Tibial artery (tissue), 4 donors: ENCODE measurements at regions not wholly inside any gene's neighbourhood (a gene's known extent, or its start where the extent isn't known, plus 50 kb on each side); places are given as distances from the start of the nearest gene placed in this dataset.

Source experiments
- DNase-seq, 2 donors: peaks; one replicate each; pipeline ENCODE4 v3.0.0-alpha.2; 2019
- H3K27ac ChIP-seq, 2 donors: fragments of 200-600 bp; sonication (generic) in 1 of 2; 1 replicate in 1 of 2; 2 replicates in 1 of 2; pipeline ENCODE4 v1.5.1; 2018 to 2019; ENCODE audit warnings: mild to moderate bottlenecking in 1 of 2
- H3K27me3 ChIP-seq, 2 donors: fragments of 200-600 bp; sonication (generic) in 1 of 2; one replicate each; pipeline versions ENCODE4 v1.5.1 to v1.6.0; 2016 to 2019
- H3K36me3 ChIP-seq, 3 donors: fragments of 200-600 bp; sonication (generic) in 2 of 3; one replicate each; pipeline ENCODE4 v1.5.1; 2016 to 2019; ENCODE audit warnings: mild to moderate bottlenecking in 2 of 3
- H3K4me1 ChIP-seq, 4 donors: fragments of 200-600 bp; sonication (generic) in 2 of 4; 1 replicate in 3 of 4; 2 replicates in 1 of 4; pipeline ENCODE4 v1.5.1; 2016 to 2019
- H3K4me3 ChIP-seq, 2 donors: fragments of 200-600 bp; sonication (generic) in 1 of 2; 1 replicate in 1 of 2; 2 replicates in 1 of 2; pipeline ENCODE4 v1.5.1; 2018 to 2019; ENCODE audit warnings: mild to moderate bottlenecking in 2 of 2
- H3K9me3 ChIP-seq, 3 donors: fragments of 200-600 bp; sonication (generic) in 1 of 3; one replicate each; pipeline ENCODE4 v1.5.1; 2016 to 2019
- intact Hi-C: fragments of 100-400 bp; cut with DNase I; formaldehyde crosslinking; loops from one replicate; pipeline ENCODE4 v1.15.0; 2023; ENCODE audit warnings: low total_unique reads
- TF ChIP-seq, protein P1 (sequence below), 2 experiments: fragments of 200-600 bp in 1 of 2; fragments of 450-650 bp in 1 of 2; IDR thresholded peaks; one replicate each; pipeline ENCODE4 v1.5.1; 2017 to 2019; ENCODE audit warnings: antibody characterized with exemption in 2 of 2, mild to moderate bottlenecking in 1 of 2, moderate library complexity in 1 of 2

DNA sequence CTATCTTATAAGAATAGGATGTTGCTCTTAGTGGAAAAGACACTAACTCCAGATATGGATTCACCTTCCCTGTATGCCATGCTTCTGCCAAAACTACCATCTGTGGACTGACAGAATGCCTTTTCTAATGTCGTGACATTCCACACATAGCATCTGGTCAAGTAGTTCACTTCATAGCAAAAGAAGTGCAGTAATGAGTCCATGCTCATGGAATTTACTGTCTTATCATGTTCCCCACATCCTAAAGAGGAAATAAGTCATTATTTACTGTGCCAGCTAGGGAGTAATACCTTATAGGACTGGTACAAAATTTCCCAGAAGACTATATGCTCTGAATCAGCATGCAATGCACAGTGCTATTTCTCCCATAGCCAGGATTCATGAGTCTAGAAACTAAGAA is 562.4 kb downstream of the TLL1 start:
- Histone ChIP-seq H3K36me3 (no peaks in the 10 kb centered on the region), H3K27ac (no peak overlapping the region), H3K27me3 (no peaks in the 10 kb centered on the region), H3K4me1 (no peaks in the 10 kb centered on the region), H3K4me3 (no peak overlapping the region), H3K9me3 (no peaks in the 10 kb centered on the region)
- intact Hi-C loops: no loop called here
- TF ChIP-seq, protein P1, sequence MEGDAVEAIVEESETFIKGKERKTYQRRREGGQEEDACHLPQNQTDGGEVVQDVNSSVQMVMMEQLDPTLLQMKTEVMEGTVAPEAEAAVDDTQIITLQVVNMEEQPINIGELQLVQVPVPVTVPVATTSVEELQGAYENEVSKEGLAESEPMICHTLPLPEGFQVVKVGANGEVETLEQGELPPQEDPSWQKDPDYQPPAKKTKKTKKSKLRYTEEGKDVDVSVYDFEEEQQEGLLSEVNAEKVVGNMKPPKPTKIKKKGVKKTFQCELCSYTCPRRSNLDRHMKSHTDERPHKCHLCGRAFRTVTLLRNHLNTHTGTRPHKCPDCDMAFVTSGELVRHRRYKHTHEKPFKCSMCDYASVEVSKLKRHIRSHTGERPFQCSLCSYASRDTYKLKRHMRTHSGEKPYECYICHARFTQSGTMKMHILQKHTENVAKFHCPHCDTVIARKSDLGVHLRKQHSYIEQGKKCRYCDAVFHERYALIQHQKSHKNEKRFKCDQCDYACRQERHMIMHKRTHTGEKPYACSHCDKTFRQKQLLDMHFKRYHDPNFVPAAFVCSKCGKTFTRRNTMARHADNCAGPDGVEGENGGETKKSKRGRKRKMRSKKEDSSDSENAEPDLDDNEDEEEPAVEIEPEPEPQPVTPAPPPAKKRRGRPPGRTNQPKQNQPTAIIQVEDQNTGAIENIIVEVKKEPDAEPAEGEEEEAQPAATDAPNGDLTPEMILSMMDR (IDR thresholded peaks at IDR 0.05): no peak
- DNase-seq: no peak

DNA sequence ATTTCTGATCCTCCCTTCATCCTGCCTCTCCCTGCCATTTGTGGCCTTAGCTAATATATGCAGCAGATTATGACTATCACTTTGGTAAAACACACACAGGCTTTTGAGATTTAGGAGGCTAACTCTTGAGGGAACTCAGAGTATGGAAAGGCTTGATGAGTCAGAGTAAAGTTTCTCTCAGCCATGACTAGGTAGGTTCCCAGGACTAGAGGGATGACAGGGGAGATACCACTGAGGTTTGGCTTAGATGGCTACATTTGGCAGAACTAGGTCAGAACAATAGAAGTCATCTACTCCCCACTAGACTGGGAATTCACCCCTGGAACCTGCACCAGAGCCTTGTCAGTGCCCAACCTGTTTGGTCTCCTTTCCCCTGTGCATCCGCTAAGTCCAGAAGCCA is 585.7 kb downstream of the TLL1 start:
- DNase-seq: no peak
- H3K36me3 ChIP-seq: no peaks in the 10 kb centered on the region
- H3K4me3 ChIP-seq: no peak overlapping the region
- no peaks in the 10 kb centered on the region for H3K27me3 ChIP-seq
- peaks cover 0 to 22% (median 0%) of the 10 kb centered on the region in 4 donors for H3K4me1 ChIP-seq
- intact Hi-C loops: no loop called here
- TF ChIP-seq, protein P1 (IDR thresholded peaks at IDR 0.05): no peak
- no peak overlapping the region for H3K27ac ChIP-seq
- H3K9me3 ChIP-seq: no peaks in the 10 kb centered on the region

DNA sequence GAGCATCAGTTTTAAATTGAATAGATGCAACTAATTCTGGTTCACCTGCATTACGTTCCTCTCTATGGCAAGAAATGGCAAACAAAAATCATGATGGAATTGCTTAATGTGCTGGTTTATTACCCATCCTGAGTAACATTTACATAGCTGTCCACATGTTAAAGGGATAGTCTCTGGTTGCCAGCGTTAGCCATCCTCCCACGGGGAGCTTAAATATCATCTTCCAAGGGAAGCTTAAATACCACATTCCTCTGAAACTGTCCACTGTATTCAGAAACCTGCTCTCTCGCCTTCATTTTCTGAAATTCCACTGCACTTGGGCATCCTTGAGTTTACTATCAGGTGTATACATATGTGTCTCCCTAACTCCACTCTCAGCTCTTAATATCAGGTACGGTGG is 586.6 kb downstream of the TLL1 start:
- no peak overlapping the region for H3K4me3 ChIP-seq
- no peaks in the 10 kb centered on the region for H3K9me3 ChIP-seq
- no peak overlapping the region for H3K27ac ChIP-seq
- H3K27me3 ChIP-seq: no peaks in the 10 kb centered on the region
- H3K4me1 ChIP-seq: peaks cover 0 to 22% (median 0%) of the 10 kb centered on the region in 4 donors
- no peaks in the 10 kb centered on the region for H3K36me3 ChIP-seq
- TF ChIP-seq, protein P1 (IDR thresholded peaks at IDR 0.05): no peak
- no peak for DNase-seq
- intact Hi-C loops: no loop called here

DNA sequence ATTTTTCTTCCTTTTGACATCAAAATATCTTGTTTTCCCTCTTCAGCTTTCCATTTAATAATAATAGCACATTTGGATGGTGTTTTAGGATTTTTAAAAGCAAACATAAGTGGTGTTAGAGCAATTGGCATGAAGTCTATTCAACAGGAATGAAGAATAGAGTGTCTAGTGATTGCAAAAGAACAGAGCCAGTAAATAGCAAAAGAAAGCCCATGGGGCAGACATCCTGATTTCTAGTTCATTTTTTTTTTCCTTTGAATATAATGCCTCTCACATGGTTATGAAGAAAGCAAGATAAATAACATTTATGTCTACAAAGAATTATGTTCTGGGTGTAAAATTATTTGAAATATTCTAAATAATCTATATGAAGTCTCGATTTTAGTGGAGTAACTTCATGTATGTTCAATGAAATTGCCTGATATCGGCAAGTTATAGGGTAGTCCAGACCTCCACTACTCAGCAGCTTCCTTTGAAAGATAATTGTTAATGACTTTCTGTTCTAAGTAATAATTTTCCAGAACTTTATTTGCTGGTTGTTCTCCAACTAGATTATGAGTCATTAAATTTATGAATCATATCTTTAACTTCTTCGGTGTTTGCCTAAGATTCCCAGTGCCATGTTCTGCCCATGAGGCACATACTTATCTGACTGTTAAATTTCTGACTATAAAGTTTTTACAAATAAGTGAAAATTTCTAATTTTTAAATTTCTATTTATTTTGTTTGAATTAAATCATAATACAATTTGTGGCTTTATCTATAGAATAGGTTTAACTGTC is 587.9 kb downstream of the TLL1 start:
- intact Hi-C loops: no loop called here
- Histone ChIP-seq H3K36me3 (no peaks in the 10 kb centered on the region), H3K27ac (no peak overlapping the region), H3K4me1 (peaks cover 0 to 22% (median 0%) of the 10 kb centered on the region in 4 donors), H3K9me3 (no peaks in the 10 kb centered on the region), H3K4me3 (no peak overlapping the region), H3K27me3 (no peaks in the 10 kb centered on the region)
- TF ChIP-seq, protein P1 (IDR thresholded peaks at IDR 0.05): no peak
- no peak for DNase-seq

DNA sequence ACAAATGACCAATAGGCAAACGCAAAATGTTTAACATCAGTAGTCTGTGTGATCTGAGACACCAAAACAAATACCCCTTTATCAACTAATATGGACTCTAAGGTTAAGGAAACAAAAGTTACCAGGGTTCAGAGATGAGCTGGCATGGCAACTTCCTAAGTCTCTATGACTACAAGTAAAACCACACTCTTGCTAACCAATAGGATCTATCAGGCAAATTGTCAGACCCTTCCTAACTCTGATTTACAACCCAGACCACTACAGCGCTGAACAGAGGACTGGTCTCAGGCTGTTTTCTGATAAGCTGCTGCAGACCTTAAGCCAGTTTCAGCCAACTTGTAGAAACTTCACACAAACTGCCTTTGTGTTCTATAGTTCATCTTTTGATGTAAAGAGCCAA is 608.0 kb downstream of the TLL1 start:
- no peaks in the 10 kb centered on the region for H3K36me3 ChIP-seq
- H3K4me3 ChIP-seq: no peak overlapping the region
- no peak for DNase-seq
- no peaks in the 10 kb centered on the region for H3K27me3 ChIP-seq
- no peak overlapping the region for H3K27ac ChIP-seq
- intact Hi-C loops: no loop called here
- TF ChIP-seq, protein P1 (IDR thresholded peaks at IDR 0.05): no peak
- H3K9me3 ChIP-seq: no peaks in the 10 kb centered on the region
- H3K4me1 ChIP-seq: no peaks in the 10 kb centered on the region
